ENCODE measurements at regions not wholly inside any gene's neighbourhood (a gene's known extent, or its start where the extent isn't known, plus 50 kb on each side); places are given as distances from the start of the nearest gene placed in this dataset.

DNA sequence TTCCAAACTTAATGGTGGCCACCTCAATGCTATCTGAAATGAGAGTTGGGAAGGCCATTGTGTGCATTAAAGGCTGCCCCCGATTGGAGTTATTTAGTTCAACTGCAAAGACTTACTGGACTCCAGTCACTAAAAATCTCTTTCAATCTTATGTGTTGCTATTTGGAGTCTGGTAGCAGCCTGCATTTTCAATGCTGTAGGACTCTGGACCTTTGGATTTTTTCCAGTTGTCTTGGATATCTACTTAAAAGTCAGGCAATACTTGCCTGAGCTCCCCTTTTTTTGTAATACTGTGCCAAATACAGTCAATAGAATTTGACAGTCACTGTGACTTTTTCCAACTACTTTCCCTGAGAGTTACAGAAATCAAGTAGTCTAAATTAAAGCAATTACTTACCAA lies 281.9 kb downstream of the TRIB2 start:
- DNase-seq (ENCODE audit: low read depth, low spot score) (no peak), FAIRE-seq (no peak)
- H3K4me2 ChIP-seq (ENCODE audit: control insufficient read depth, extremely low read depth, insufficient read depth, low read depth, low read length), result no peak overlapping the region
- H4K20me1 ChIP-seq (ENCODE audit: control insufficient read depth, extremely low read depth, insufficient read depth, low read length), result no peaks in the 10 kb centered on the region
- no peak for TF ChIP-seq EZH2 (IDR thresholded peaks at IDR 0.05; ENCODE audit: low read length)
- TF ChIP-seq, protein P1, sequence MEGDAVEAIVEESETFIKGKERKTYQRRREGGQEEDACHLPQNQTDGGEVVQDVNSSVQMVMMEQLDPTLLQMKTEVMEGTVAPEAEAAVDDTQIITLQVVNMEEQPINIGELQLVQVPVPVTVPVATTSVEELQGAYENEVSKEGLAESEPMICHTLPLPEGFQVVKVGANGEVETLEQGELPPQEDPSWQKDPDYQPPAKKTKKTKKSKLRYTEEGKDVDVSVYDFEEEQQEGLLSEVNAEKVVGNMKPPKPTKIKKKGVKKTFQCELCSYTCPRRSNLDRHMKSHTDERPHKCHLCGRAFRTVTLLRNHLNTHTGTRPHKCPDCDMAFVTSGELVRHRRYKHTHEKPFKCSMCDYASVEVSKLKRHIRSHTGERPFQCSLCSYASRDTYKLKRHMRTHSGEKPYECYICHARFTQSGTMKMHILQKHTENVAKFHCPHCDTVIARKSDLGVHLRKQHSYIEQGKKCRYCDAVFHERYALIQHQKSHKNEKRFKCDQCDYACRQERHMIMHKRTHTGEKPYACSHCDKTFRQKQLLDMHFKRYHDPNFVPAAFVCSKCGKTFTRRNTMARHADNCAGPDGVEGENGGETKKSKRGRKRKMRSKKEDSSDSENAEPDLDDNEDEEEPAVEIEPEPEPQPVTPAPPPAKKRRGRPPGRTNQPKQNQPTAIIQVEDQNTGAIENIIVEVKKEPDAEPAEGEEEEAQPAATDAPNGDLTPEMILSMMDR (optimal IDR thresholded peaks at IDR 0.05 in 1 of 3, IDR thresholded peaks at IDR 0.05 in 1 of 3, conservative IDR thresholded peaks at IDR 0.05 in 1 of 3; ENCODE audit: extremely low read depth in 1 of 3, insufficient read depth in 2 of 3, low read length in 3 of 3), result no peak
- H3K4me1 ChIP-seq (ENCODE audit: control insufficient read depth, extremely low read depth, insufficient read depth, low read length), result peaks cover 4% of the 10 kb centered on the region
- H3K79me2 ChIP-seq (ENCODE audit: control insufficient read depth, insufficient read depth, low read length), result no peaks in the 10 kb centered on the region
- dilution Hi-C loops (cut with MboI; ENCODE audit: extremely low pct_ligation_motif_present, low sequenced_read_pairs), result no loop called here
- H3K9ac ChIP-seq (ENCODE audit: control insufficient read depth, extremely low read depth, insufficient read depth, low read length), result no peak overlapping the region
- H3K9me3 ChIP-seq (ENCODE audit: control insufficient read depth, low read depth, low read length), result no peaks in the 10 kb centered on the region
- H3K27ac ChIP-seq (ENCODE audit: control insufficient read depth, insufficient read depth, low read length), result no peak overlapping the region
- H3K36me3 ChIP-seq (ENCODE audit: control insufficient read depth in 2 of 2, extremely low read depth in 1 of 2, insufficient read depth in 2 of 2, low read length in 2 of 2), result no peaks in the 10 kb centered on the region
- no peak overlapping the region for H3K4me3 ChIP-seq (ENCODE audit: control insufficient read depth in 2 of 3, extremely low read depth in 1 of 3, insufficient read depth in 2 of 3, low read depth in 1 of 3, low read length in 3 of 3)
- no peaks in the 10 kb centered on the region for H3K27me3 ChIP-seq (ENCODE audit: control insufficient read depth, extremely low read depth, insufficient read depth, low read length)
- H3K9me1 ChIP-seq (ENCODE audit: control insufficient read depth, extremely low read depth, insufficient read depth, low read length), result no peaks in the 10 kb centered on the region
- no peak overlapping the region for H2AFZ ChIP-seq (ENCODE audit: control insufficient read depth, low read length)

DNA sequence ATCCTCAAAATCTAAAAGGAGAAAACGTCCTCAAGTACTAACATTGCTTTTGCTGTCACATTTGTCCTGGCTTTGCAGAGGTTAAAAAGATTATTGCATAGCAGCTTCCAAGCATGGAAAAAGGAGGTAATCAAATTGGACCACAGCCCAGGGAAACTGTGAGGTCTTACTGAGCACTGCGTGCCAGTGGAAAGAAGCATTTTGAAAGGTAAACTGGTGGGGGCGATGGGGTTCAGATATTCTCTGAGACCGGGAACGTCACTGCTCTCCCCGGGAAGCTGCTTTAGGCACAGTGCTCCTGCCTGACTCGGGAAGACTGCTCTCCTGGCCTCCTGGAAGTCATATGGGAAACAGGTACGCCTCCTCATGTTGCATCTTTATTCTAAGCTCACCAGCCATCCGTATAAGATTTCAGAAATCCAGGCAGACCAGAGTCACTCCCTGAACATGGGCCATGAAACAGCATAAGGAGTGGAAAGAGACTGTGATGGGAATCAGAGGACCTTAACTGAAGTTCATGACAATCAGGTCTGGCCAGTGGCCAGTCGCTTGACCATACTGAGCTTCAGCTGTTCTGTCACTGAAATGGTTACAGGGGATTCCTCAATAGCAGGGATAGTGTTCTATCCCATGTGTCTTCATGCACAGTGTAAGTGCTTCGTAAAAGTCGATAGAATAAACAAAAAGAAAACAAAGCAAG lies 284.1 kb downstream of the TRIB2 start:
- no peak for FAIRE-seq

More for the DNA sequence above, 284.1 kb downstream of the TRIB2 start:
- Histone ChIP-seq H3K9me3 (ENCODE audit: control insufficient read depth, low read depth, low read length) (no peaks in the 10 kb centered on the region), H3K9ac (ENCODE audit: control insufficient read depth, extremely low read depth, insufficient read depth, low read length) (no peak overlapping the region), H3K4me3 (ENCODE audit: control insufficient read depth in 2 of 3, extremely low read depth in 1 of 3, insufficient read depth in 2 of 3, low read depth in 1 of 3, low read length in 3 of 3) (no peak overlapping the region), H3K4me1 (ENCODE audit: control insufficient read depth, extremely low read depth, insufficient read depth, low read length) (peaks cover 7% of the 10 kb centered on the region), H3K4me2 (ENCODE audit: control insufficient read depth, extremely low read depth, insufficient read depth, low read depth, low read length) (no peak overlapping the region), H3K27me3 (ENCODE audit: control insufficient read depth, extremely low read depth, insufficient read depth, low read length) (no peaks in the 10 kb centered on the region), H2AFZ (ENCODE audit: control insufficient read depth, low read length) (no peak overlapping the region), H3K79me2 (ENCODE audit: control insufficient read depth, insufficient read depth, low read length) (no peaks in the 10 kb centered on the region), H3K9me1 (ENCODE audit: control insufficient read depth, extremely low read depth, insufficient read depth, low read length) (no peaks in the 10 kb centered on the region), H3K36me3 (ENCODE audit: control insufficient read depth in 2 of 2, extremely low read depth in 1 of 2, insufficient read depth in 2 of 2, low read length in 2 of 2) (no peaks in the 10 kb centered on the region), H3K27ac (ENCODE audit: control insufficient read depth, insufficient read depth, low read length) (no peak overlapping the region), H4K20me1 (ENCODE audit: control insufficient read depth, extremely low read depth, insufficient read depth, low read length) (no peaks in the 10 kb centered on the region)
- dilution Hi-C loops (cut with MboI; ENCODE audit: extremely low pct_ligation_motif_present, low sequenced_read_pairs), result no loop called here
- DNase-seq (ENCODE audit: low read depth, low spot score), result no peak
- no peak for TF ChIP-seq EZH2 (IDR thresholded peaks at IDR 0.05; ENCODE audit: low read length)
- TF ChIP-seq, protein P1 (optimal IDR thresholded peaks at IDR 0.05 in 1 of 3, IDR thresholded peaks at IDR 0.05 in 1 of 3, conservative IDR thresholded peaks at IDR 0.05 in 1 of 3; ENCODE audit: extremely low read depth in 1 of 3, insufficient read depth in 2 of 3, low read length in 3 of 3), result no peak
